SK-N-SH treated with all-trans-retinoic acid at 6 μM for 48 hours (cell line): ENCODE measurements at regions not wholly inside any gene's neighbourhood (a gene's known extent, or its start where the extent isn't known, plus 50 kb on each side); places are given as distances from the start of the nearest gene placed in this dataset.

Experiments
- ARNTL ChIP-seq: fragments of 450-650 bp; formaldehyde crosslinking; IDR thresholded peaks from 2 replicates; pipeline ENCODE4 v1.5.0; 2020; ENCODE audit warnings: low read depth, mild to moderate bottlenecking, moderate library complexity, borderline replicate concordance
- CREB5 ChIP-seq: fragments of 250-450 bp; sonication (Bioruptor Pico); IDR thresholded peaks from 2 replicates; pipeline ENCODE4 v1.5.1; 2020; ENCODE audit warnings: low read depth, mild to moderate bottlenecking, moderate library complexity
- ESRRG ChIP-seq: fragments of 250-450 bp; sonication (Bioruptor Pico); IDR thresholded peaks from 2 replicates; pipeline ENCODE4 v1.6.1; 2021; ENCODE audit warnings: mild to moderate bottlenecking
- GLIS3 ChIP-seq: fragments of 250-450 bp; sonication (Bioruptor Pico); IDR thresholded peaks from 2 replicates; pipeline ENCODE4 v1.5.0; 2020; ENCODE audit warnings: mild to moderate bottlenecking, moderate library complexity
- PATZ1 ChIP-seq: fragments of 250-450 bp; sonication (Bioruptor Pico); IDR thresholded peaks from 2 replicates; pipeline ENCODE4 v1.8.0; 2020; ENCODE audit warnings: mild to moderate bottlenecking, moderate library complexity, borderline replicate concordance
- POU6F1 ChIP-seq: fragments of 250-450 bp; sonication (Bioruptor Pico); IDR thresholded peaks from 2 replicates; pipeline ENCODE4 v1.8.0; 2021; ENCODE audit warnings: low read depth, mild to moderate bottlenecking, moderate library complexity, borderline replicate concordance
- RARB ChIP-seq: fragments of 250-450 bp; sonication (Bioruptor Pico); IDR thresholded peaks from 2 replicates; pipeline ENCODE4 v1.8.0; 2021; ENCODE audit warnings: mild to moderate bottlenecking, moderate library complexity
- SNAI2 ChIP-seq: fragments of 250-450 bp; sonication (Bioruptor Pico); IDR thresholded peaks from 2 replicates; pipeline ENCODE4 v1.5.0; 2020; ENCODE audit warnings: mild to moderate bottlenecking, moderate library complexity
- TCF4 ChIP-seq: fragments of 250-450 bp; sonication (Bioruptor Pico); IDR thresholded peaks from 2 replicates; pipeline ENCODE4 v1.8.0; 2021; ENCODE audit warnings: mild to moderate bottlenecking, moderate library complexity, borderline replicate concordance
- TOX ChIP-seq: fragments of 250-450 bp; sonication (Bioruptor Pico); IDR thresholded peaks from 2 replicates; pipeline ENCODE4 v1.8.0; 2021; ENCODE audit warnings: mild to moderate bottlenecking, moderate library complexity, borderline replicate concordance
- ZC3H10 ChIP-seq: fragments of 250-450 bp; sonication (Bioruptor Pico); IDR thresholded peaks from 2 replicates; pipeline ENCODE4 v1.5.1; 2021; ENCODE audit warnings: mild to moderate bottlenecking, moderate library complexity
- ZFP3 ChIP-seq: fragments of 250-450 bp; sonication (Bioruptor Pico); IDR thresholded peaks from 2 replicates; pipeline ENCODE4 v1.5.0; 2020; ENCODE audit warnings: mild to moderate bottlenecking, moderate library complexity
- ZNF70 ChIP-seq: fragments of 450-650 bp; formaldehyde crosslinking; IDR thresholded peaks from 2 replicates; pipeline ENCODE4 v1.5.0; 2020; ENCODE audit warnings: mild to moderate bottlenecking, moderate library complexity

- TF ChIP-seq ZC3H10 (CRISPR knock-in tag) (no peak), CREB5 (CRISPR knock-in tag) (no peak), GLIS3 (CRISPR knock-in tag) (no peak), ARNTL (CRISPR knock-in tag) (no peak), PATZ1 (no peak), ZFP3 (no peak), ZNF70 (CRISPR knock-in tag) (no peak), TOX (CRISPR knock-in tag) (no peak), POU6F1 (CRISPR knock-in tag) (no peak), SNAI2 (CRISPR knock-in tag) (no peak), TCF4 (CRISPR knock-in tag) (no peak), RARB (CRISPR knock-in tag) (no peak), ESRRG (CRISPR knock-in tag) (no peak)
Observed at GRCh38 chr2:128689971-128690370, 371.3 kb upstream of the HS6ST1 start.
